H1 (cell line): ENCODE measurements at regions not wholly inside any gene's neighbourhood (a gene's known extent, or its start where the extent isn't known, plus 50 kb on each side); places are given as distances from the start of the nearest gene placed in this dataset.

Experiments
- CTCF ChIA-PET: fragments of 300-600 bp; sonication (Branson Sonifier 250); formaldehyde crosslinking; loops from one replicate; lab custom pipeline; 2021; ENCODE audit not compliant: partially characterized antibody; lab: Charles Lee
- POLR2A ChIA-PET: fragments of 300-600 bp; sonication (Branson Sonifier 250); formaldehyde crosslinking; loops from one replicate; lab custom pipeline; 2021; ENCODE audit warnings: inconsistent platforms; ENCODE audit not compliant: partially characterized antibody; lab: Charles Lee
- DNase-seq, 2 experiments: peaks; one replicate each; pipeline versions ENCODE4 v3.0.0 to v3.0.0-alpha.2; 2010 to 2022; ENCODE audit warnings: low spot score in 2 of 2, low read depth in 1 of 2, mixed read lengths in 1 of 2
- FAIRE-seq: peaks from 2 replicates; lab custom pipeline; 2011; peaks lifted over from hg19 to GRCh38; lab: Jason Lieb, UNC
- H2AFZ ChIP-seq: 2 replicates; pipeline ENCODE4 v1.8.1; 2012; ENCODE audit warnings: low read length, inconsistent platforms
- H2AK5ac ChIP-seq: 2 replicates; pipeline ENCODE4 v1.6.1; 2013; ENCODE audit warnings: low read depth, low read length
- H2BK120ac ChIP-seq: replicated peaks from 2 replicates; pipeline ENCODE3; 2013; ENCODE audit warnings: low read depth, low read length, inconsistent platforms
- H2BK12ac ChIP-seq: 2 replicates; pipeline ENCODE4 v1.6.1; 2013; ENCODE audit warnings: low read depth, low read length
- H2BK15ac ChIP-seq: 2 replicates; pipeline ENCODE4 v1.6.1; 2013; ENCODE audit warnings: low read length
- H2BK20ac ChIP-seq: 2 replicates; pipeline ENCODE4 v1.6.1; 2013; ENCODE audit warnings: low read length
- H2BK5ac ChIP-seq: 2 replicates; pipeline ENCODE4 v1.6.1; 2013; ENCODE audit warnings: low read depth, low read length
- H3K14ac ChIP-seq: 2 replicates; pipeline ENCODE4 v1.6.1; 2013; ENCODE audit warnings: inconsistent platforms; ENCODE audit not compliant: insufficient read length
- H3K18ac ChIP-seq: 2 replicates; pipeline ENCODE4 v1.6.1; 2013; ENCODE audit warnings: low read length; ENCODE audit errors: extremely low read depth
- H3K23ac ChIP-seq: 2 replicates; pipeline ENCODE4 v1.6.1; 2013; ENCODE audit warnings: inconsistent platforms; ENCODE audit not compliant: insufficient read length
- H3K23me2 ChIP-seq: 2 replicates; pipeline ENCODE4 v1.6.1; 2013; ENCODE audit warnings: low read depth, low read length
- H3K27ac ChIP-seq: 2 replicates; pipeline ENCODE4 v1.6.1; 2011; ENCODE audit warnings: low read depth, low read length, inconsistent platforms
- H3K27me3 ChIP-seq, 4 experiments: replicated peaks in 1 of 4; 1 replicate in 1 of 4; 2 replicates in 3 of 4; pipeline versions ENCODE4 v1.6.1 to v1.8.1; 2011 to 2013; ENCODE audit warnings: low read length in 3 of 4, mild to moderate bottlenecking in 3 of 4, inconsistent platforms in 2 of 4, mixed read lengths in 2 of 4, moderate library complexity in 1 of 4; ENCODE audit not compliant: control insufficient read depth in 3 of 4, insufficient read depth in 3 of 4; ENCODE audit errors: extremely low read depth in 1 of 4
- H3K36me3 ChIP-seq, 4 experiments: 2 replicates each; pipeline versions ENCODE4 v1.6.1 to v1.8.1; 2011 to 2013; ENCODE audit warnings: mild to moderate bottlenecking in 4 of 4, low read length in 3 of 4, moderate library complexity in 2 of 4, control low read depth in 1 of 4, inconsistent platforms in 1 of 4; ENCODE audit not compliant: insufficient read depth in 4 of 4, control insufficient read depth in 2 of 4
- H3K4ac ChIP-seq: replicated peaks from 2 replicates; pipeline ENCODE3; 2013; ENCODE audit warnings: low read length, low read depth, mixed read lengths, inconsistent platforms; ENCODE audit not compliant: insufficient read length
- H3K4me1 ChIP-seq, 4 experiments: replicated peaks in 1 of 4; 1 replicate in 1 of 4; 2 replicates in 3 of 4; pipeline versions ENCODE4 v1.6.1 to v1.8.1; 2011 to 2013; ENCODE audit warnings: low read length in 3 of 4, inconsistent platforms in 2 of 4, mixed read lengths in 1 of 4; ENCODE audit not compliant: insufficient read depth in 4 of 4, control insufficient read depth in 3 of 4
- H3K4me2 ChIP-seq, 2 experiments: 2 replicates each; pipeline versions ENCODE4 v1.6.1 to v1.8.1; 2011 to 2013; ENCODE audit warnings: low read depth in 2 of 2, low read length in 2 of 2, control low read depth in 1 of 2, inconsistent platforms in 1 of 2, mild to moderate bottlenecking in 1 of 2; ENCODE audit not compliant: insufficient read depth in 1 of 2
- H3K4me3 ChIP-seq, 4 experiments: fragments of 200-600, 300-600 bp in 1 of 4; sonication (generic), shearing (Covaris generic), sonication (Bioruptor Twin) in 1 of 4; 2 replicates each; pipeline versions ENCODE4 v1.5.1 to v1.8.1; 2011 to 2016; ENCODE audit warnings: low read length in 4 of 4, low read depth in 3 of 4, control low read depth in 2 of 4, inconsistent platforms in 2 of 4, mild to moderate bottlenecking in 2 of 4, mixed read lengths in 1 of 4, moderate library complexity in 1 of 4; ENCODE audit not compliant: insufficient read depth in 2 of 4; ENCODE audit errors: extremely low read depth in 1 of 4
- H3K56ac ChIP-seq: replicated peaks from 2 replicates; pipeline ENCODE3; 2013; ENCODE audit warnings: low read depth, mild to moderate bottlenecking, mixed read lengths, low read length, inconsistent platforms; ENCODE audit not compliant: insufficient read length
- H3K79me1 ChIP-seq: 2 replicates; pipeline ENCODE4 v1.6.1; 2013; ENCODE audit warnings: low read depth, low read length, control low read depth
- H3K79me2 ChIP-seq, 2 experiments: 2 replicates each; pipeline versions ENCODE4 v1.6.1 to v1.8.1; 2012 to 2013; ENCODE audit warnings: low read length in 2 of 2, mild to moderate bottlenecking in 2 of 2, inconsistent platforms in 1 of 2; ENCODE audit not compliant: insufficient read depth in 2 of 2, control insufficient read depth in 1 of 2
- H3K9ac ChIP-seq, 4 experiments: replicated peaks in 1 of 4; 1 replicate in 1 of 4; 2 replicates in 3 of 4; pipeline versions ENCODE4 v1.6.1 to v1.8.1; 2011 to 2013; ENCODE audit warnings: low read depth in 3 of 4, low read length in 3 of 4, control low read depth in 2 of 4, mild to moderate bottlenecking in 2 of 4, moderate library complexity in 2 of 4, inconsistent platforms in 1 of 4; ENCODE audit errors: extremely low read depth in 1 of 4
- H3K9me3 ChIP-seq, 2 experiments: 2 replicates each; pipeline versions ENCODE4 v1.6.1 to v1.8.1; 2012 to 2013; ENCODE audit warnings: mild to moderate bottlenecking in 2 of 2, moderate library complexity in 2 of 2, control low read depth in 1 of 2, inconsistent platforms in 1 of 2, low read depth in 1 of 2, low read length in 1 of 2, mixed read lengths in 1 of 2; ENCODE audit not compliant: insufficient read depth in 2 of 2
- H4K20me1 ChIP-seq, 2 experiments: replicated peaks in 1 of 2; 2 replicates each; pipeline versions ENCODE3 to v1.8.1; 2011 to 2013; ENCODE audit warnings: inconsistent platforms in 2 of 2, low read length in 2 of 2, mild to moderate bottlenecking in 1 of 2; ENCODE audit not compliant: insufficient read depth in 2 of 2, control insufficient read depth in 1 of 2
- H4K5ac ChIP-seq: 2 replicates; pipeline ENCODE4 v1.6.1; 2013; ENCODE audit warnings: low read length, low read depth, mixed read lengths, inconsistent platforms; ENCODE audit not compliant: insufficient read length
- H4K8ac ChIP-seq: 2 replicates; pipeline ENCODE4 v1.8.0; 2013; ENCODE audit warnings: mild to moderate bottlenecking, moderate library complexity, low read length, inconsistent platforms; ENCODE audit not compliant: insufficient read depth; ENCODE audit errors: extremely low read depth
- H4K91ac ChIP-seq: replicated peaks from 2 replicates; pipeline ENCODE3; 2013; ENCODE audit warnings: low read length, mixed read lengths, inconsistent platforms; ENCODE audit not compliant: insufficient read length
- CTCF ChIP-seq, 3 experiments: IDR thresholded peaks; 1 replicate in 2 of 3; 2 replicates in 1 of 3; pipeline versions ENCODE4 v1.5.1 to v1.6.1; 2011; ENCODE audit warnings: low read length in 3 of 3, mild to moderate bottlenecking in 3 of 3, inconsistent platforms in 2 of 3, low read depth in 1 of 3, moderate library complexity in 1 of 3; ENCODE audit not compliant: insufficient read depth in 1 of 3; ENCODE audit errors: control extremely low read depth in 1 of 3
- EP300 ChIP-seq, 2 experiments: IDR thresholded peaks; 1 replicate in 1 of 2; 2 replicates in 1 of 2; pipeline ENCODE4 v1.6.1; 2011 to 2012; ENCODE audit warnings: low read depth in 2 of 2, low read length in 2 of 2, mild to moderate bottlenecking in 2 of 2, borderline replicate concordance in 1 of 2, inconsistent platforms in 1 of 2, moderate library complexity in 1 of 2
- GABPA ChIP-seq: IDR thresholded peaks from 2 replicates; pipeline ENCODE4 v1.6.1; 2011; ENCODE audit warnings: mild to moderate bottlenecking, low read length, moderate library complexity, borderline replicate concordance; ENCODE audit not compliant: insufficient read depth
- PHF8 ChIP-seq: fragments of 200-600 bp; sonication (generic); conservative IDR thresholded peaks from 2 replicates; pipeline ENCODE4 v1.7.1; 2012; ENCODE audit warnings: low read depth, mild to moderate bottlenecking, inconsistent platforms, low read length, moderate library complexity
- POLR2AphosphoS5 ChIP-seq: IDR thresholded peaks from 2 replicates; pipeline ENCODE4 v1.6.1; 2011; ENCODE audit warnings: low read depth, low read length
- RFX5 ChIP-seq: IDR thresholded peaks from 2 replicates; pipeline ENCODE4 v1.6.1; 2011; ENCODE audit warnings: low read depth, low read length, improper control_type of control experiment, borderline replicate concordance
- SIN3A ChIP-seq, 2 experiments: IDR thresholded peaks in 1 of 2; conservative IDR thresholded peaks in 1 of 2; 2 replicates each; pipeline ENCODE4 v1.6.1; 2011 to 2012; ENCODE audit warnings: low read length in 2 of 2, improper control_type of control experiment in 1 of 2, low read depth in 1 of 2, mild to moderate bottlenecking in 1 of 2
- SP2 ChIP-seq: IDR thresholded peaks from 2 replicates; pipeline ENCODE4 v1.6.1; 2012; ENCODE audit warnings: mild to moderate bottlenecking, low read length, inconsistent platforms
- WGBS, 2 experiments: shearing (Covaris generic) in 1 of 2; methylation state at CpG; one replicate each; pipeline versions ENCODE4 v1.1.6 to v1.1.7; 2013 to 2015; ENCODE audit warnings: low lambda C conversion rate in 2 of 2, mixed read lengths in 2 of 2, inconsistent platforms in 1 of 2, low coverage in 1 of 2, missing lambda C conversion rate in 1 of 2; ENCODE audit not compliant: insufficient replicate concordance in 2 of 2, insufficient coverage in 1 of 2, insufficient read length in 1 of 2; ENCODE audit errors: extremely low coverage in 1 of 2, missing lambda C conversion rate in 1 of 2; 5-methylcytosine and 5-hydroxymethylcytosine counted together

- H2BK20ac ChIP-seq, result no peak overlapping the region
- no peaks in the 10 kb centered on the region for H3K4me1 ChIP-seq
- H3K27me3 ChIP-seq, result no peaks in the 10 kb centered on the region
- no peak overlapping the region for H3K23ac ChIP-seq
- H3K36me3 ChIP-seq, result no peaks in the 10 kb centered on the region
- no peak overlapping the region for H3K56ac ChIP-seq
- H3K18ac ChIP-seq, result no peak overlapping the region
- no peak overlapping the region for H3K4me3 ChIP-seq
- no peak overlapping the region for H2BK120ac ChIP-seq
- H2AFZ ChIP-seq, result no peak overlapping the region
- H3K4ac ChIP-seq, result no peak overlapping the region
- CTCF ChIA-PET, result interaction anchor here (0.7 to 1.7 kb wide), 3 partner anchors 12 to 242 kb away, joined by 3 to 4 read pairs (median 3); no protein-coding TSS in a partner anchor
- H3K79me1 ChIP-seq, result no peaks in the 10 kb centered on the region
- no peak overlapping the region for H4K91ac ChIP-seq
- no peak overlapping the region for H3K9ac ChIP-seq
- 84% methylated on average over 5 of the region's 5 CpGs; no CpG with 5 or more reads in 1 of the 2 experiments for WGBS, 2 experiments
- H4K20me1 ChIP-seq, result no peaks in the 10 kb centered on the region
- H3K4me2 ChIP-seq, result no peak overlapping the region
- no peak for FAIRE-seq
- H2BK12ac ChIP-seq, result no peak overlapping the region
- no peak for TF ChIP-seq EP300 (IDR thresholded peaks at IDR 0.05; ENCODE audit: borderline replicate concordance in 1 of 2, low read depth in 2 of 2, low read length in 2 of 2)
- no peak for TF ChIP-seq PHF8
- TF ChIP-seq RFX5, result no peak
- no peak for TF ChIP-seq SIN3A (conservative IDR thresholded peaks at IDR 0.05 in 1 of 2, IDR thresholded peaks at IDR 0.05 in 1 of 2; ENCODE audit: low read depth in 1 of 2, low read length in 2 of 2)
- TF ChIP-seq GABPA, result no peak
- TF ChIP-seq CTCF (IDR thresholded peaks at IDR 0.05; ENCODE audit: control extremely low read depth in 1 of 3, insufficient read depth in 1 of 3, low read depth in 1 of 3, low read length in 3 of 3), result no peak
- TF ChIP-seq SP2, result no peak
- no peak for TF ChIP-seq POLR2AphosphoS5
- TF ChIP-seq, all 59 proteins: peak for 0
- no peak overlapping the region for H2AK5ac ChIP-seq
- no peaks in the 10 kb centered on the region for H3K23me2 ChIP-seq
- H4K5ac ChIP-seq, result no peak overlapping the region
- no peak overlapping the region for H2BK15ac ChIP-seq
- no peak overlapping the region for H3K27ac ChIP-seq
- no peak overlapping the region for H3K14ac ChIP-seq
- DNase-seq, result no peak
- no peak overlapping the region for H2BK5ac ChIP-seq
- no peak overlapping the region for H4K8ac ChIP-seq
- no peaks in the 10 kb centered on the region for H3K9me3 ChIP-seq
- H3K79me2 ChIP-seq, result no peaks in the 10 kb centered on the region
- POLR2A ChIA-PET, result no interaction called here
Observed at GRCh38 chr4:180422989-180423711, 1820.1 kb upstream of the TENM3 start.
